HepG2 (cell line): ENCODE measurements at regions not wholly inside any gene's neighbourhood (a gene's known extent, or its start where the extent isn't known, plus 50 kb on each side); places are given as distances from the start of the nearest gene placed in this dataset.

Experiments used
- ATF7 ChIP-seq, 2 experiments: fragments of 450-650 bp in 1 of 2; sonication (generic) in 1 of 2; formaldehyde crosslinking in 1 of 2; IDR thresholded peaks; 2 replicates each; pipeline versions ENCODE4 v1.4.0 to v1.6.1; 2016 to 2020; ENCODE audit warnings: antibody characterized with exemption in 1 of 2, mild to moderate bottlenecking in 1 of 2, missing genetic modification reagents in 1 of 2
- CEBPB ChIP-seq: IDR thresholded peaks from 2 replicates; pipeline ENCODE4 v1.6.1; 2011; ENCODE audit warnings: low read depth, low read length, improper control_type of control experiment, borderline replicate concordance
- CHD2 ChIP-seq: IDR thresholded peaks from 2 replicates; pipeline ENCODE4 v1.6.1; 2011; ENCODE audit warnings: low read depth, low read length, improper control_type of control experiment
- CTCF ChIP-seq: sonication (generic); formaldehyde crosslinking; IDR thresholded peaks from 2 replicates; pipeline ENCODE4 v1.5.0; 2020; ENCODE audit warnings: mild to moderate bottlenecking, missing genetic modification reagents, moderate library complexity
- ESRRA ChIP-seq: sonication (generic); formaldehyde crosslinking; IDR thresholded peaks from 2 replicates; pipeline ENCODE4 v1.5.1; 2020; ENCODE audit warnings: mild to moderate bottlenecking, low read depth, missing genetic modification reagents
- HNRNPK ChIP-seq: fragments of 200-400 bp; formaldehyde crosslinking; IDR thresholded peaks from 2 replicates; pipeline ENCODE4 v1.6.1; 2018; ENCODE audit warnings: low read length, low read depth, moderate library complexity, mild to moderate bottlenecking; ENCODE audit not compliant: poor library complexity, severe bottlenecking
- MLX ChIP-seq: IDR thresholded peaks from 2 replicates; pipeline ENCODE4 v1.6.1; 2016
- NPAS2 ChIP-seq: sonication (generic); formaldehyde crosslinking; IDR thresholded peaks from 2 replicates; pipeline ENCODE4 v1.8.0; 2022; ENCODE audit warnings: mild to moderate bottlenecking, missing genetic modification reagents, borderline replicate concordance
- RFX5 ChIP-seq: IDR thresholded peaks from 2 replicates; pipeline ENCODE4 v1.6.1; 2011; ENCODE audit warnings: low read depth, low read length, improper control_type of control experiment
- SMAD9 ChIP-seq: sonication (generic); formaldehyde crosslinking; IDR thresholded peaks from 2 replicates; pipeline ENCODE4 v1.5.1; 2020; ENCODE audit warnings: mild to moderate bottlenecking, missing genetic modification reagents
- THAP9 ChIP-seq: sonication (generic); formaldehyde crosslinking; IDR thresholded peaks from 2 replicates; pipeline ENCODE4; 2020; ENCODE audit warnings: missing genetic modification reagents, mild to moderate bottlenecking, borderline replicate concordance
- USF2 ChIP-seq, 2 experiments: sonication (generic) in 1 of 2; formaldehyde crosslinking in 1 of 2; IDR thresholded peaks; 2 replicates each; pipeline versions ENCODE4 v1.5.1 to v1.6.1; 2011 to 2020; ENCODE audit warnings: borderline replicate concordance in 1 of 2, low read depth in 1 of 2, low read length in 1 of 2, mild to moderate bottlenecking in 1 of 2, missing genetic modification reagents in 1 of 2, moderate library complexity in 1 of 2
- ZNF383 ChIP-seq: sonication (generic); formaldehyde crosslinking; IDR thresholded peaks from 2 replicates; pipeline ENCODE4 v1.4.0; 2020; ENCODE audit warnings: missing genetic modification reagents, mild to moderate bottlenecking, borderline replicate concordance
- ZNF775 ChIP-seq: sonication (generic); formaldehyde crosslinking; IDR thresholded peaks from 2 replicates; pipeline ENCODE4 v1.4.0; 2020; ENCODE audit warnings: missing genetic modification reagents, mild to moderate bottlenecking, moderate library complexity, borderline replicate concordance

GRCh38 chr4:36013206-36013605 lies 231.1 kb downstream of the ARAP2 start:
- TF ChIP-seq SMAD9 (CRISPR knock-in tag) (no peak), USF2 (IDR thresholded peaks at IDR 0.05; ENCODE audit: low read depth, low read length) (no peak), USF2 (CRISPR knock-in tag; IDR thresholded peaks at IDR 0.05; ENCODE audit: borderline replicate concordance) (no peak), ATF7 (IDR thresholded peaks at IDR 0.05) (peak; percentile 89), ATF7 (CRISPR knock-in tag; IDR thresholded peaks at IDR 0.05) (no peak), ESRRA (CRISPR knock-in tag) (no peak), ZNF383 (CRISPR knock-in tag) (no peak), MLX (CRISPR knock-in tag) (no peak), CTCF (CRISPR knock-in tag) (no peak), NPAS2 (CRISPR knock-in tag) (no peak), CHD2 (no peak), ZNF775 (CRISPR knock-in tag) (no peak), HNRNPK (no peak), RFX5 (no peak), THAP9 (CRISPR knock-in tag) (no peak), CEBPB (no peak)
